Kidney (tissue), 13 donors: ENCODE measurements at regions not wholly inside any gene's neighbourhood (a gene's known extent, or its start where the extent isn't known, plus 50 kb on each side); places are given as distances from the start of the nearest gene placed in this dataset.

ENCODE experiments used
- DNase-seq, 5 donors: peaks; one replicate each; pipeline ENCODE4 v3.0.0-alpha.2; 2013 to 2020
- FAIRE-seq: peaks from 2 replicates; lab custom pipeline; 2012; peaks lifted over from hg19 to GRCh38; lab: Jason Lieb, UNC
- H3K27ac ChIP-seq, 2 donors: one replicate each; pipeline ENCODE4 v1.7.0; 2013; ENCODE audit warnings: low read depth in 2 of 2, low read length in 2 of 2, inconsistent platforms in 1 of 2
- H3K27me3 ChIP-seq: one replicate; pipeline ENCODE4 v1.7.1; 2013; ENCODE audit warnings: low read length, inconsistent platforms; ENCODE audit not compliant: control insufficient read depth, insufficient read depth
- H3K36me3 ChIP-seq, 3 donors: one replicate each; pipeline versions ENCODE4 v1.7.0 to v1.7.1; 2013; ENCODE audit warnings: low read length in 3 of 3, control low read depth in 1 of 3, inconsistent platforms in 1 of 3; ENCODE audit not compliant: insufficient read depth in 3 of 3, control insufficient read depth in 2 of 3
- H3K4me1 ChIP-seq, 3 donors: one replicate each; pipeline versions ENCODE4 v1.7.0 to v1.7.1; 2013; ENCODE audit warnings: low read length in 3 of 3, inconsistent platforms in 1 of 3, low read depth in 1 of 3; ENCODE audit not compliant: control insufficient read depth in 2 of 3, insufficient read depth in 2 of 3
- H3K4me3 ChIP-seq, 3 donors: one replicate each; pipeline versions ENCODE4 v1.7.0 to v1.8.1; 2013; ENCODE audit warnings: low read length in 3 of 3, control low read depth in 1 of 3, inconsistent platforms in 1 of 3
- H3K9ac ChIP-seq, 3 donors: one replicate each; pipeline versions ENCODE4 v1.7.0 to v1.7.1; 2013; ENCODE audit warnings: low read length in 3 of 3, control low read depth in 1 of 3, inconsistent platforms in 1 of 3
- H3K9me3 ChIP-seq, 3 donors: one replicate each; pipeline versions ENCODE4 v1.7.0 to v1.7.1; 2013; ENCODE audit warnings: low read length in 3 of 3, control low read depth in 1 of 3, inconsistent platforms in 1 of 3; ENCODE audit not compliant: control insufficient read depth in 2 of 3, insufficient read depth in 1 of 3
- intact Hi-C: fragments of 100-400 bp; cut with DNase I; formaldehyde crosslinking; loops from one replicate; pipeline ENCODE4 v1.11.1; 2022
- TF ChIP-seq, protein P1 (sequence below): IDR thresholded peaks from 3 replicates; pipeline ENCODE4 v1.5.1; 2012; ENCODE audit warnings: mild to moderate bottlenecking, moderate library complexity, borderline replicate concordance; ENCODE audit not compliant: insufficient read depth; ENCODE audit errors: extremely low read depth
- donor health status: control.
- donor health status: control.
- donor health status: control.
- donor health status: control.
- donor health status: control.
- donor health status: DM: yes; HTN: yes; CAD: no.
- donor health status: Normal renal cell carcinoma (clear cell type).

DNA sequence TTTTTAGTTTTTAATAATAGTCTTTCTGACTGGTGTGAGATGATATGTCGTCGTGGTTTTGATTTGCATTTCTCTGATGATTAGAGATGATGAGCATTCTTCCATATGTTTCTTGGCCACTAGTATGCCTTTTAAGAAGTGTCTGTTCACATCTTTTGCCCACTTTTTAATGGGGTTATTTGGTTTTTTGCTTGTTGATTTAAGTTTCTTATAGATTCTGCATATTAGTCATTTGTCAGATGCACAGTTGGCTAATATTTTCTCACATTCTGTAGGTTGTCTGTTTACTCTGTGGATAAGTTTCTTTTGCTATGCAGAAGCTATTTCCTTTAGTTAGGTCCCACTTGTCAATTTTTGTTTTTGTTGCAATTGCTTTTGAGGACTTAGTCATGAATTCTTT, 185.4 kb downstream of the SUCNR1 start:
- no peaks in the 10 kb centered on the region for H3K9me3 ChIP-seq
- intact Hi-C loops: no loop called here
- no peaks in the 10 kb centered on the region for H3K27me3 ChIP-seq
- no peak overlapping the region for H3K4me3 ChIP-seq
- FAIRE-seq (no peak), DNase-seq (no peak)
- H3K27ac ChIP-seq: no peak overlapping the region
- no peaks in the 10 kb centered on the region for H3K4me1 ChIP-seq
- TF ChIP-seq, protein P1, sequence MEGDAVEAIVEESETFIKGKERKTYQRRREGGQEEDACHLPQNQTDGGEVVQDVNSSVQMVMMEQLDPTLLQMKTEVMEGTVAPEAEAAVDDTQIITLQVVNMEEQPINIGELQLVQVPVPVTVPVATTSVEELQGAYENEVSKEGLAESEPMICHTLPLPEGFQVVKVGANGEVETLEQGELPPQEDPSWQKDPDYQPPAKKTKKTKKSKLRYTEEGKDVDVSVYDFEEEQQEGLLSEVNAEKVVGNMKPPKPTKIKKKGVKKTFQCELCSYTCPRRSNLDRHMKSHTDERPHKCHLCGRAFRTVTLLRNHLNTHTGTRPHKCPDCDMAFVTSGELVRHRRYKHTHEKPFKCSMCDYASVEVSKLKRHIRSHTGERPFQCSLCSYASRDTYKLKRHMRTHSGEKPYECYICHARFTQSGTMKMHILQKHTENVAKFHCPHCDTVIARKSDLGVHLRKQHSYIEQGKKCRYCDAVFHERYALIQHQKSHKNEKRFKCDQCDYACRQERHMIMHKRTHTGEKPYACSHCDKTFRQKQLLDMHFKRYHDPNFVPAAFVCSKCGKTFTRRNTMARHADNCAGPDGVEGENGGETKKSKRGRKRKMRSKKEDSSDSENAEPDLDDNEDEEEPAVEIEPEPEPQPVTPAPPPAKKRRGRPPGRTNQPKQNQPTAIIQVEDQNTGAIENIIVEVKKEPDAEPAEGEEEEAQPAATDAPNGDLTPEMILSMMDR: no peak
- H3K36me3 ChIP-seq: no peaks in the 10 kb centered on the region
- no peak overlapping the region for H3K9ac ChIP-seq

DNA sequence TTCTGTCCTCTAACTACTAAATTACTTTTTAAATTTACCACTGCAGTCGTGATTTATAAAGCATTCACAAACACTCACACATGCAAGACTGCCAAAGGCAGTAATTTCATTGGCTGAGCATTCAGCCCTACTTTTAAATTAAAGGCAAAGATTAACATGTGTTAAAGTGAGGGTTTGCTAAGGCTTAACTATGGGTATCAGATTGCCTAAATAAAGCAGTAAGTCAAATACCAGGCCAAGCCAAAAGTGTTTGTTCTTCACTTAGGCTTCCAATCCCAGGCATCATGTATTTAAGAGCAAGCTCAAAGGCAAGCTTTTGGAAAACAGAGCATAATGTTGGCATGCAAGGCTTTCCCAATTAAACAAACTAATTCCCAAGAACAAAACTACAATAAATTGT, 187.3 kb downstream of the SUCNR1 start:
- no peak overlapping the region for H3K27ac ChIP-seq
- no peak overlapping the region for H3K9ac ChIP-seq
- FAIRE-seq (no peak), DNase-seq (peak in 2 of 5 donors; percentile 38)
- no peaks in the 10 kb centered on the region for H3K36me3 ChIP-seq
- TF ChIP-seq, protein P1: no peak
- no peaks in the 10 kb centered on the region for H3K27me3 ChIP-seq
- intact Hi-C loops: no loop called here
- H3K4me3 ChIP-seq: no peak overlapping the region
- H3K9me3 ChIP-seq: no peaks in the 10 kb centered on the region
- no peaks in the 10 kb centered on the region for H3K4me1 ChIP-seq

DNA sequence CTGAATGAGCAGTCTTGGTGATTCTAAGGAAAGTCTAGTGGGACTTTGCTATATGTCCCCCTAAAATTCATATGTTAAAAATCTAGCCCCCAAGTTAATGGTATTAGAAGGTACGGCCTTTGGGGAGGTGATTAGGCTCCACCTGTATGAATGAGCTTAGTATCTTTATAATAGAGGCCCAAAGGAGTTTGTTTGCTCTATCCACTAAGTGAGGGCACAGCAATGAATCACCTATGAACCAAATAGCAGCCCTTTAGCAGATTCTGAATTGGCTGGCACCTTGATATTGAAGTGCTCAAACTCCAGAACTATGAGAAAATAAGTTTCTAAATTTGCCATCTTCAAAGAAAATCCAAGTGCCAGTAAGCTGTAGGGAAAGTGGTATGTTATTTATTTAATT, 187.9 kb downstream of the SUCNR1 start:
- FAIRE-seq: no peak
- Histone ChIP-seq H3K4me1 (no peaks in the 10 kb centered on the region), H3K4me3 (no peak overlapping the region), H3K27me3 (no peaks in the 10 kb centered on the region), H3K27ac (no peak overlapping the region), H3K9ac (no peak overlapping the region), H3K36me3 (no peaks in the 10 kb centered on the region), H3K9me3 (no peaks in the 10 kb centered on the region)
- TF ChIP-seq, protein P1: no peak
- DNase-seq: no peak
- intact Hi-C loops: no loop called here

DNA sequence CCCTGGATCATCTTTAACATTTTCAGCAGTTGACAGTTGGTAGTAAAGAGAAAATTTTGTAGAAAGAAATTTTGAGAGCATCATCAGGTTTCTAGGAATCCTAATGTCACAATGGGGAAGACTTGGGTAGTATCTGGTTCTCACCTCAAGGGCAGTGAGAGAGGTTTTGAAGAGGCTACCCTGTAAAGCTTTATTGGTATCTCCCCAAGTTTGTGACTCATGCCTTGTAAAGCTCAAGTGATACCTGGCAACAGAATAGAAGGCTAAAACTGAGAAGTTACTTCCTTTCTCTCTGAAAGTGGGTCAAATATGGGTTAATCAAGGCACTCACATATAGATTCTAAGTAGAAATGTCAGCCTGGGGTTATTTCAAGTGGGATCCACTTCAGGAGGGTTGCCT, 196.4 kb downstream of the SUCNR1 start:
- FAIRE-seq: no peak
- intact Hi-C loops: loop anchor here (10.0 kb wide), 1 partner anchor 385 kb away; no protein-coding TSS in a partner anchor
- no peaks in the 10 kb centered on the region for H3K9me3 ChIP-seq
- no peak overlapping the region for H3K4me3 ChIP-seq
- no peak for DNase-seq
- H3K27me3 ChIP-seq: no peaks in the 10 kb centered on the region
- no peak overlapping the region for H3K27ac ChIP-seq
- TF ChIP-seq, protein P1: no peak
- H3K36me3 ChIP-seq: no peaks in the 10 kb centered on the region
- no peaks in the 10 kb centered on the region for H3K4me1 ChIP-seq
- H3K9ac ChIP-seq: no peak overlapping the region
